ENCODE measurements at regions not wholly inside any gene's neighbourhood (a gene's known extent, or its start where the extent isn't known, plus 50 kb on each side); places are given as distances from the start of the nearest gene placed in this dataset.

- no peak for DNase-seq (ENCODE audit: low spot score)
Measured at GRCh38 chr5:124060011-124060410, 548.0 kb downstream of the CSNK1G3 start.

DNA sequence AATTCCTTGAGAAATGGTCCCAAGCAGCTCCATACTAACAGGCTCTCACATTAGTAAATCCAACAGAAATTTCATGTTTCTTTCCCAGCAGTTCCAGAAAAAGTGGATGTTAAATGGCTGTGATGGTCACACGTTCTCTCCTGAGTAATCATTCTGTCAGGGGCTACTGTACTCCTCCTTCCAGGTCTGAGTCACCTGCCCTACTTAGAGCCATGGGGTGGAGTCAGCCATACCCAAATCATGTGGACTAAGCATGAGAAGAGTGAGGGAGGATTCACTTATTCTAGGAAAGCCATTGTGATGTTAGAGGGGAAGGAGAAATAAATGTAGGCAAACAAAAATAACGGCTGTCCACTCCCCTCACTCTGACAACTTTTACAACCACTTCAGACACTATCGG, 547.2 kb downstream of the CSNK1G3 start:
- DNase-seq (ENCODE audit: low spot score): no peak

GRCh38 chr5:124057724-124058231, 545.8 kb downstream of the CSNK1G3 start:
- DNase-seq (ENCODE audit: low spot score): peak; percentile 62

DNA sequence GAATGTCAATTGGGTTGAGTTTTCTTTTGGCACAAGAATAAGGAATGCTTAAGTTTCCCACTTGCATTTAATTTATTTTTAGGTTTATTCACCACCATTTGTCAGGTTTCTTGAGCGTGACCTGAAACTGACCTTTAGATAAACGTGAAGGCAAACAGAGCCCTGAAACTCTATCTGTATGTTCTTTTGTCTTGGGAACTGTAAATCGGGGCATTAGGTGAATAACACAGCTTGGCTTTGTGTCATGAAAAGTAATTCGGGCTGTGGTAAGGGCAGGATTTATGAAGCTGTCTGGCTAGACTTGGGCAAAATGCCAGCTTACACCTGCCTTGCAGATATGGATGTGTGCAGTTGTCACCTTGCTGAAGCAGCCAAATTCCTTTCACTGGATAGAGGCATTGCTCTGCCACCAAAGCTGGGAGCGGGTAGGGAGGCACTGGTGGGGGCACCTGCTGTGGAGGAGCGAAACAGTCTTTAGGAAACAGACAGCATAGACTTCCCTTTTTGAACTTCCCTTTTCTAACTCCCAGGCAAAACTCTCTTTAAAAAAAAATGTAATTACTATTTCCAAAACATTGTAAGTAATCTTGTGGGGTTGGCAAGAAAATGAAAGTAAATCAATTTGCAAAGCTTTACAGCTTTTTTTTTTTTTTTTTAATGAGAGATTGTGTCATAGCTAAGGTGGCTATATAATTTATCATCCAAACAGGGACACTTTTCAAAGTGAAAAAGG, 545.2 kb downstream of the CSNK1G3 start:
- DNase-seq (ENCODE audit: low spot score): peak; percentile 44

DNA sequence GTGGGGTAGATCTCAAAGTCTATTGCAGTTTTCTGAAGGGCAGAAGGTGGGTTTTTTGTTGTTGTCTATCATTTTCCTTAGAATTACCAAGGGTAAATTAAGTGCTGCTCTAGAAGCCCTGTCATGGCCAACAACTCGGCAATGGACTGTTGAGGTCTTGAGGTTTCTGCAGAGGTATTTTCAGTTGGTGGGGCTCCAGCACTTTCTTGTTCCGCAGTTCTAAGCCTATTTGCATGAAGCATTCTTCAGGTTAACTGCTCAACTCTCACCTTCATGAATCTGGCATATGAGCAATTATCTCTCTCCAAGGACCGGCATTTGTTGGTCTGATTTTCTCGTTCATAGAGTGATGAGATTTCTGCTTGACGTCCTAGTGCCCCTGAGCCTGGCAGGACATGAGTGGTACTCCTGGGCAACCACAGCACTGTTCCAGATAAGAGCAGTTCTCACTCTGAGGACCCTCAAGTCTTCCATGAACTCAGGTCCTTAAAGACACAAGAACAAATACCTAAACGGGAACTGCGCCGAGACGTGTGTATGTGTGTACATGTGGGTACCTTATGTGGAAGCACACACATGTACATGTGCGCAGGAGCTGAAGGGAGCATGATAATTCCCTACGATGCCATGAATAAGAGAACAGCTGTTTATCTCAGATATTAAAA, 544.5 kb downstream of the CSNK1G3 start:
- no peak for DNase-seq (ENCODE audit: low spot score)

DNA sequence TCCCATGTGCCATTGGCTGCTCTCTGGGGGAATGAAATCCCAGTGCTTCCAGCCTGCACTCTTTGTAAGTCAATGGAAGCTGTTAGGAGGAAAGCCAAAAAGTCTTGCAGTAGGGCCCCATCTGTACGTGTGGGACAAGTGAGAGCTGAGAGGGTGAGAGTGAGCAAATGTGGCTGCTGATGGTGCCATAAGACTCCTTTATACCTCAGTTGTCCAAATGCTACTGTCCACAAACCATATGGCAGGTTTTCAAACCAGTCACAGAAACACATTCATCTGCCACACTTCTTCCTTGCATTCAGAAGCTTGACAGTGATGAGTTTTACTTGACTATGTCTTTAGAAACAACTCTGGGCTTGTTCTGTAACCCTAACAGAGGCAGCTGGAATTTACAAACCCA, 543.8 kb downstream of the CSNK1G3 start:
- no peak for DNase-seq (ENCODE audit: low spot score)

DNA sequence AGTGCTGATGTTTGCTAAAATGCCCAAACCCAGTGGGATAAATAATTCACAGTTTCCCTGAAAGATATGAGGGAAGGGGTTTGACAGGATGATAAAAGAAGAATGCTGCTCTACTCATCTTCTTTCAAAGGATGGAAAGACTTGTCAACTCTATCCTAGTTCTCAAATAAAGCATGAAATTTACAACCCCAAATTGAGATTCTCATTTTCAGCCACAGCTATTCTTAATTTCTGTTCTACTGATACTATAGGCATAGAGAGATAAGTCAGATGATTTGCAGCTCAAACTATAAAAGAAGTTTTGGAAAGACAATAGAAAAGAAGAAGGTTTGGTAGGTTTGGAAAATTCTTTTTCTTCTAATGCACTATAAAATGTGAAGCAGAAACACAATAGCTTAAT, 542.6 kb downstream of the CSNK1G3 start:
- no peak for DNase-seq (ENCODE audit: low spot score)

- DNase-seq (ENCODE audit: low spot score): no peak
Measured at GRCh38 chr5:124053340-124053739, 541.4 kb downstream of the CSNK1G3 start.

- DNase-seq (ENCODE audit: low spot score): no peak
Measured at GRCh38 chr5:124052201-124052600, 540.2 kb downstream of the CSNK1G3 start.

- no peak for DNase-seq (ENCODE audit: low spot score)
Measured at GRCh38 chr5:124050120-124050770, 538.3 kb downstream of the CSNK1G3 start.

DNA sequence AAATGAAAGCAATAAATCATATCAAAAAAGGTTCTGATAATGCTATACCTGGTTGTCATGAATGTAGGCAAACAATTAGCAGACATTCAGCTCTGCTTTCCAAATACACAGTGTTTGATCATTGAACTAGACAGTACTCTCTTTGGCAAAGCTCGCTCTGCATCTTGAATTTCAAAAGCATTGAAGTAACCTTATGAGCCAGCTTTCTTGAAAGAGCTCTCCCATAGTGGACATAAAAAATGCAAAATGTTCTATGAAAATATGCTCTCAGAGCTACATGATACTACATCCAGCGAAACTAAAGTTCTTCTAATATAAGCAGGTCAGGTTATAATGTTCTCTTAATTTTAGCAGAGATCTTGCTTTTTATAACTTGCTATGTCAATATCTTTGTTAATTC, 533.4 kb downstream of the CSNK1G3 start:
- no peak for DNase-seq (ENCODE audit: low spot score)

DNA sequence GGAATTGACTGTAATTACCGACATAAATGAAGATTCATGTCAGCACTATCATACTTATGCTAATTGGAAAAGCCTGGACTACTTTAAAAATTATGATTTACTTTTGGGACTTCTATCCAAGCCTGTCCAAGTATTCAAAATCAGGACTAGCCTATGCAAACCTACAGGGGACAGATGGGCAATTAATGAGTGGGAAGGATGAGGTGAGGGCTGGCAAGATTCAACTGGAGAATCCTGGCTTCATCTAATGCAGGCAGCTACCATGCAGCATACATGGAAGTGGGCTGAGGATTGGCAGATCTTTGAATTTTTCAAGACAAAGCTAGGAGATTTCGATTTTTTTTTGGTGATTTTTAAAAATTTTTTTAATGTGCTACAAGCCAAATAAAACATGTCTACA, 532.6 kb downstream of the CSNK1G3 start:
- DNase-seq (ENCODE audit: low spot score): no peak

DNA sequence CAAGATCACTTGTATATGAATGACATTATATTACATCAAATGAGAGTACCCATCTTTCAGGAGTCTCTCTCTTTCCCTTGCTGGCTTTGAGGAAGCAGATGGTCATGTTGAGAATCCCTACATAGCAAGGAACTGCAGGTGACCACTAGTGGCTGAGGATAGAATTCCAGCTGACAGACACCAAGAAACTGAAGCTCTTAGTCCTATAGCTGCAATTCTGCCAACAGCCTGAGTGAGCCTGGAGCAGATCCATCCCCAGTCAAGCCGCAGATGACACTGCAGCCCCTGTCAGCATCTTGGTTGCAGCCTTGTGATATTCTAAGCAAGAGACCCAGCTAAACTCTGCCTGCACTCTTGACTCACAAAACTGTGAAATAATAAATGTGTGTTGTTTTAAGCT, 531.5 kb downstream of the CSNK1G3 start:
- no peak for DNase-seq (ENCODE audit: low spot score)

DNA sequence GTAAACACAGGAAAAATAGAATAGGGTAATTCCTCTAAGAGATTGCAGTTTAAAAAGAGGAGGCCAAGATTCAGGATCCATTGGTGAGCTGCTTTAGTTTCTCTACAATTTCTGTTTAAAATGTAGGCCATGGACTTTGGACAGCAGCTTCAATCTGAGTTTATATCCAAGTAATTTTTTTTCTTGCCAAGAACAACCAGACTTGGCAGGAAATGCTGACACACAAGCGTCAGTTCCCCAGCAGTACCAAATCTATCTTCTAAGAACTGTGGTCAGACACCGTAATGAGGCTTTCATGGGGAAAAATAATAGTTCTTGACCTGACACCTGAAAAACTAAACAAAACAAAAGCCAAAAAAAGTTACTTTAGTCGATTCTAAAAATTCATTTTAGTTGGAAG, 528.8 kb downstream of the CSNK1G3 start:
- DNase-seq (ENCODE audit: low spot score): peak; percentile 71

GRCh38 chr5:124039410-124039809, 527.4 kb downstream of the CSNK1G3 start:
- no peak for DNase-seq (ENCODE audit: low spot score)

GRCh38 chr5:124036786-124037185, 524.8 kb downstream of the CSNK1G3 start:
- DNase-seq (ENCODE audit: low spot score): no peak

- DNase-seq (ENCODE audit: low spot score): no peak
Measured at GRCh38 chr5:124034963-124035362, 523.0 kb downstream of the CSNK1G3 start.

GRCh38 chr5:124034083-124034700, 522.2 kb downstream of the CSNK1G3 start:
- DNase-seq (ENCODE audit: low spot score): no peak

DNA sequence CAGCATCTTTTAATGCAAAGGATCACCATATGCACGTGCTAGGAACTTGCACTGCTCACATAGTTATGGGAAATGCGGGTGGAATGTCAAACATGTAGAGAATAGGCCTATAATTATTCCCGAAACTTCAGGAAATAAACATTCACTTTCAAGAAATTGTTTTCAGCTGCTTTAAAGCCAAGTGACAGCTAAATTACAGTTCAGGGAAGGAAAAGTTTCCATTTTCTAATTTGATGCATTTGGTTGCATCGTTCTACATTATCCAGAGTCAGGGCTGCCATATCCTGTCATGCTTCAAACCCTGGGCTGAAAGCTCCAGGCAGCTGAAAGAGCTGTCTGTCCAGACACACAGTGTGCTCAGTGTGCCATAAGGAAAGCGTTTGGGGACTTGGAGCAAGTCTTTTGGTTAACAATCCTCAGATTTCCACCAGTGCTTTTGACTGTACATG, 518.1 kb downstream of the CSNK1G3 start:
- no peak for DNase-seq (ENCODE audit: low spot score)

- no peak for DNase-seq (ENCODE audit: low spot score)
Measured at GRCh38 chr5:124027441-124027840, 515.5 kb downstream of the CSNK1G3 start.

GRCh38 chr5:124025306-124025845, 513.4 kb downstream of the CSNK1G3 start:
- no peak for DNase-seq (ENCODE audit: low spot score)

GRCh38 chr5:124022966-124023365, 511.0 kb downstream of the CSNK1G3 start:
- no peak for DNase-seq (ENCODE audit: low spot score)

Data from putamen (tissue), 1 donor.